Tibial nerve (tissue), 4 donors: ENCODE measurements at regions not wholly inside any gene's neighbourhood (a gene's known extent, or its start where the extent isn't known, plus 50 kb on each side); places are given as distances from the start of the nearest gene placed in this dataset.
"Not testable (repeated sequence)": the region's sequence is repeated elsewhere in the genome, so short reads cannot be mapped to it uniquely, and the experiment has no call there.

Experiments used
- DNase-seq, 2 donors: peaks; one replicate each; pipeline ENCODE4 v3.0.0-alpha.2; 2019; ENCODE audit warnings: low spot score in 2 of 2
- H3K27ac ChIP-seq, 4 donors: fragments of 200-600 bp; sonication (generic) in 3 of 4; one replicate each; pipeline ENCODE4 v1.5.1; 2017 to 2019; ENCODE audit warnings: mild to moderate bottlenecking in 1 of 4
- H3K27me3 ChIP-seq, 2 donors: fragments of 200-600 bp; sonication (generic) in 1 of 2; one replicate each; pipeline versions ENCODE4 v1.5.1 to v1.6.0; 2017 to 2019
- H3K36me3 ChIP-seq, 3 donors: fragments of 200-600 bp; sonication (generic); one replicate each; pipeline ENCODE4 v1.5.1; 2018 to 2019
- H3K4me1 ChIP-seq, 4 donors: fragments of 200-600 bp; sonication (generic) in 3 of 4; one replicate each; pipeline ENCODE4 v1.5.1; 2017 to 2019
- H3K4me3 ChIP-seq, 4 donors: fragments of 200-600 bp; sonication (generic) in 3 of 4; one replicate each; pipeline ENCODE4 v1.5.1; 2017 to 2019; ENCODE audit warnings: mild to moderate bottlenecking in 1 of 4, moderate library complexity in 1 of 4
- H3K9me3 ChIP-seq, 4 donors: fragments of 200-600 bp; sonication (generic) in 3 of 4; one replicate each; pipeline ENCODE4 v1.5.1; 2017 to 2019
- EP300 ChIP-seq, 2 donors: sonication (generic); formaldehyde crosslinking; IDR thresholded peaks; one replicate each; pipeline ENCODE4 v1.6.1; 2017; ENCODE audit warnings: antibody characterized with exemption in 2 of 2, mild to moderate bottlenecking in 1 of 2
- POLR2A ChIP-seq, 2 donors: fragments of 450-650 bp; IDR thresholded peaks; one replicate each; pipeline ENCODE4 v1.6.1; 2017; ENCODE audit warnings: antibody characterized with exemption in 2 of 2, mild to moderate bottlenecking in 2 of 2, moderate library complexity in 2 of 2
- WGBS, 2 donors: methylation state at CpG; one replicate each; pipeline ENCODE4 v1.1.5; 2018; 5-methylcytosine and 5-hydroxymethylcytosine counted together
- TF ChIP-seq, protein P1 (sequence below), 5 experiments: fragments of 200-600 bp in 3 of 5; fragments of 450-650 bp in 2 of 5; sonication (generic) in 3 of 5; IDR thresholded peaks; one replicate each; pipeline ENCODE4 v1.5.1; 2016 to 2019; ENCODE audit warnings: antibody characterized with exemption in 5 of 5, mild to moderate bottlenecking in 3 of 5, moderate library complexity in 2 of 5

- TF ChIP-seq, protein P1, sequence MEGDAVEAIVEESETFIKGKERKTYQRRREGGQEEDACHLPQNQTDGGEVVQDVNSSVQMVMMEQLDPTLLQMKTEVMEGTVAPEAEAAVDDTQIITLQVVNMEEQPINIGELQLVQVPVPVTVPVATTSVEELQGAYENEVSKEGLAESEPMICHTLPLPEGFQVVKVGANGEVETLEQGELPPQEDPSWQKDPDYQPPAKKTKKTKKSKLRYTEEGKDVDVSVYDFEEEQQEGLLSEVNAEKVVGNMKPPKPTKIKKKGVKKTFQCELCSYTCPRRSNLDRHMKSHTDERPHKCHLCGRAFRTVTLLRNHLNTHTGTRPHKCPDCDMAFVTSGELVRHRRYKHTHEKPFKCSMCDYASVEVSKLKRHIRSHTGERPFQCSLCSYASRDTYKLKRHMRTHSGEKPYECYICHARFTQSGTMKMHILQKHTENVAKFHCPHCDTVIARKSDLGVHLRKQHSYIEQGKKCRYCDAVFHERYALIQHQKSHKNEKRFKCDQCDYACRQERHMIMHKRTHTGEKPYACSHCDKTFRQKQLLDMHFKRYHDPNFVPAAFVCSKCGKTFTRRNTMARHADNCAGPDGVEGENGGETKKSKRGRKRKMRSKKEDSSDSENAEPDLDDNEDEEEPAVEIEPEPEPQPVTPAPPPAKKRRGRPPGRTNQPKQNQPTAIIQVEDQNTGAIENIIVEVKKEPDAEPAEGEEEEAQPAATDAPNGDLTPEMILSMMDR (IDR thresholded peaks at IDR 0.05) = no peak
- TF ChIP-seq EP300 (IDR thresholded peaks at IDR 0.05) = no peak
- no peak for TF ChIP-seq POLR2A (IDR thresholded peaks at IDR 0.05)
- DNase-seq = no peak
- Histone ChIP-seq H3K36me3 (no peaks in the 10 kb centered on the region), H3K4me3 (no peak overlapping the region), H3K4me1 (peaks cover 0 to 23% (median 0%) of the 10 kb centered on the region in 4 donors), H3K27me3 (peaks cover 0 to 9% of the 10 kb centered on the region in 2 donors), H3K9me3 (peaks cover 0 to 4% (median 0%) of the 10 kb centered on the region in 4 donors), H3K27ac (no peak overlapping the region)
- WGBS, 2 donors = 21 to 30% methylated on average over 6 of the region's 6 CpGs
Measured at GRCh38 chr20:47921408-47921807, 136.1 kb upstream of the SULF2 start.

- no peak overlapping the region for H3K4me3 ChIP-seq
- no peak for DNase-seq
- H3K27ac ChIP-seq = no peak overlapping the region
- H3K4me1 ChIP-seq = peaks cover 0 to 20% (median 0%) of the 10 kb centered on the region in 4 donors
- H3K27me3 ChIP-seq = peaks cover 0 to 9% of the 10 kb centered on the region in 2 donors
- no peaks in the 10 kb centered on the region for H3K36me3 ChIP-seq
- no peak for TF ChIP-seq EP300 (IDR thresholded peaks at IDR 0.05)
- TF ChIP-seq, protein P1 (IDR thresholded peaks at IDR 0.05) = no peak
- no peak for TF ChIP-seq POLR2A (IDR thresholded peaks at IDR 0.05)
- peaks cover 0 to 4% (median 0%) of the 10 kb centered on the region in 4 donors for H3K9me3 ChIP-seq
- whole genome bisulfite sequencing, 2 donors = 93 to 95% methylated on average over 2 of the region's 2 CpGs
Measured at GRCh38 chr20:47917549-47918070, 132.3 kb upstream of the SULF2 start.

- TF ChIP-seq EP300 (IDR thresholded peaks at IDR 0.05) = no peak
- TF ChIP-seq POLR2A (IDR thresholded peaks at IDR 0.05) = no peak
- TF ChIP-seq, protein P1 (IDR thresholded peaks at IDR 0.05) = no peak
- no peak for DNase-seq
- Histone ChIP-seq H3K4me1 (no peaks in the 10 kb centered on the region), H3K36me3 (no peaks in the 10 kb centered on the region), H3K27me3 (peaks cover 0 to 9% of the 10 kb centered on the region in 2 donors), H3K4me3 (no peak overlapping the region), H3K27ac (no peak overlapping the region), H3K9me3 (peaks cover 0 to 4% (median 0%) of the 10 kb centered on the region in 4 donors)
- 89 to 98% methylated on average over 3 of the region's 3 CpGs for WGBS, 2 donors
Measured at GRCh38 chr20:47915495-47915894, 130.2 kb upstream of the SULF2 start.

DNA sequence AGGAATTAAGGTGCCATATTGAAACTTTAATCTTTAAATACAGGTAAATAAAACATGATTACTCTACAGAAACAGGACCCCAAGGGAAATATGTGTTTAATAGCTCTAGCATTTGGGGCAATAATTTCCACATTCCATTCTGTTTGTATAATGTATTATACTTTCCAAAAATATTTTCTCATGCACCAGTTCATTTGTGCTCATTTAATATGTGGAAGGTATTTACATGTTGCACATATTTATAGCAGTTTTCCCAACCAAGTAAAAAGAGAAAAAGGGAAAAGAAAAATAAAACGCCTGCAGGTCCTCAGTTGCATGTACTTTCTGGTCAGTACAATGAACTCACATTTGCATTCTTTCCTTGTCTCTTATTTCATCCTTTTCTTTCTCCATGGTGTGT lies 129.5 kb upstream of the SULF2 start:
- H3K9me3 ChIP-seq = peaks cover 0 to 4% (median 0%) of the 10 kb centered on the region in 4 donors
- no peak overlapping the region for H3K4me3 ChIP-seq
- no peak overlapping the region for H3K27ac ChIP-seq
- H3K4me1 ChIP-seq = no peaks in the 10 kb centered on the region
- peaks cover 0 to 3% of the 10 kb centered on the region in 2 donors for H3K27me3 ChIP-seq
- no peaks in the 10 kb centered on the region for H3K36me3 ChIP-seq
- DNase-seq = no peak
- TF ChIP-seq POLR2A (IDR thresholded peaks at IDR 0.05) = no peak
- no peak for TF ChIP-seq EP300 (IDR thresholded peaks at IDR 0.05)
- TF ChIP-seq, protein P1 (IDR thresholded peaks at IDR 0.05) = no peak
- 46 to 49% methylated on average over 1 of the region's 1 CpG for WGBS, 2 donors

DNA sequence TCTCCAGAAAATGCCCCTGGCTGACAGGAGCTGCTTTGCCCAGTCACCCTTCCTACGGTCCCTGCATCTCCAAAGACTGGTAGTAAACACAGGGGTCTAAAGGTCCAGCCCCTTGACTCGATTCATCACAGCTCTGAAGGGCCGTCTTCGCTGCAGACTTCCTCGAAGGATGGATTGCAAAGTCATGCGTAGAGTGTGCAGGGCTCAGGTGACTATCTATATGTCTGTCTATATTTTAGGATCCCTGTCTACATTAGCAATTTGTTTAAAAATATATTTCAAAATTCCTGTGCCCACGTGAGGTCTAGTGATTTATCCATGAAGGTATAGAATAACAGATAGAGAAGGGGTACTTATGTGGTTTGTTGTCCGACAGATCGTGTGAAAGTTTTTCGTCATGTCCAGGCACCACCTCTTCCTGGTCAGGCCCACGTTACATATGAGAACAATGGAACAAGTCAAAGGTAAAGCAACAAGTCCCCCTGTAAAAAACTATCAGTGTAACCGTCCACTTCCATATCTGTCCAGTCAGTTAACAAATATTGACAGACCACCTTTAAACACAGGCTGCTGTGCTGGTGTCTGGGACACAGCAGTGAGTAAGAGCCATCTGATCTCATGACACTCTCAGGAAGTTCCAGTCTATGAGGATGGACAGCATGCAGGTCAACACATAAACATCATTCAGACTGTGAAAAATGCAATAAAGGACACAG lies 127.7 kb upstream of the SULF2 start:
- H3K4me3 ChIP-seq, DNase-seq, H3K9me3 ChIP-seq, H3K36me3 ChIP-seq, H3K27me3 ChIP-seq, H3K27ac ChIP-seq, H3K4me1 ChIP-seq: not testable (repeated sequence)
- 84 to 85% methylated on average over 11 to 12 of the region's 12 CpGs for WGBS, 2 donors

DNA sequence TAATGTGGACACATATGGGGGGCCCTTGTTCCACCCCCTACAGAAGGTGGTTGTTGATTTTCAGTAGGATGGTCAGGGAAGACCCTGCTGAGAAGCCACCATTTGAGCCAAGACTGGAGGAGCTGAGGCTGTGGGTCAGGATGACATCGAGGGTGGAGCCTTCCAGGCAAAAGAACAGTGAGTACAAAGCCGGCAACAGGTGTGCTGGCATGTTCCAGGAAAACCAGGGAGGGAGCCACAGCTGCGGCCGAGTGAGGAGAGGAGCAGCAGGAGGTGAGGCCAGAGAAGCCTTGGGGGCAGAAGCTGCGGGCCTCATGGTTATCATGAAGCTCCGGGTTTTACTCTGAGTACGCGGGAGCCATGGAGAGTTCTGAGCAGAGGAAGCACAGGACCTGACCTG lies 126.9 kb upstream of the SULF2 start:
- not testable (repeated sequence) for H3K9me3 ChIP-seq, H3K4me3 ChIP-seq, H3K36me3 ChIP-seq, H3K27ac ChIP-seq, DNase-seq, H3K27me3 ChIP-seq, H3K4me1 ChIP-seq
- WGBS, 2 donors = 85 to 89% methylated on average over 8 of the region's 8 CpGs

GRCh38 chr20:47909696-47910369 lies 124.6 kb upstream of the SULF2 start:
- H3K27ac ChIP-seq, H3K4me1 ChIP-seq, H3K4me3 ChIP-seq, H3K9me3 ChIP-seq, DNase-seq, H3K36me3 ChIP-seq, H3K27me3 ChIP-seq: not testable (repeated sequence)
- WGBS, 2 donors = 57 to 74% methylated on average over 12 of the region's 12 CpGs

DNA sequence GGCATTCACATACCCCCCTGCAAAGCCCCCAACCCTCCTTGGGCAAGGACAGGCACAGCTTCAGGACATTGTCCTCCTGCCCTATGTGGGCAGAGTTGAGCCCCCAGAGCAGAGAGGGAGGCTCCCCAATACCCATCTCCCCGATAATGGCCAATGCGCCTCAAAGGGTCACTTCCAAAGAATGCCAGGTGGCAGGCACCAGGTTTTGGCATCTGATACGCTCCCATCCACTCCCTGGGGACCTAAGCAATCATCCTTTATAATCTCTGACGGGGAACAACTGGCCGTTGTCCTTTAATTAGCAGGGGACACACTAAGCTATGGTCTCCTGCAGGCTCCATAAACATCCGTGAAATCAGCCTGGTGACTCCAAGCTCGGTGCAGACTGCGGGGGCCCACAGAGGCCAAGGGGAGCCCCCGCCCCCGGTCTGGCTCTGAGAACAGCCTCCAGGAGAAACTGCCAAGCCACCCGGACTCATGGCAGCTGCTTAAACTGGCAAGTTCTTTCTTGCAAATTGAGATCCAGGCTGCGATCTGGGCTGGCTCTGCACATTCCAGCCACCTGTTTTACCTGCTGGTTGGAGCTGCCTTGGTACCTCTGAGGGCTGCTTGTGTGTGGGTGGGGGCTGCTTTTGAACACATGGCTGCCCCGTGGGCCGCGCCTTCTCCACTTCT lies 123.2 kb upstream of the SULF2 start:
- 49 to 56% methylated on average over 10 to 14 of the region's 15 CpGs for WGBS, 2 donors
- not testable (repeated sequence) for DNase-seq, H3K27ac ChIP-seq

More for the DNA sequence above, 123.2 kb upstream of the SULF2 start:
- H3K4me1 ChIP-seq, H3K36me3 ChIP-seq, H3K9me3 ChIP-seq, H3K27me3 ChIP-seq, H3K4me3 ChIP-seq: not testable (repeated sequence)
